ENCODE measurements at regions not wholly inside any gene's neighbourhood (a gene's known extent, or its start where the extent isn't known, plus 50 kb on each side); places are given as distances from the start of the nearest gene placed in this dataset.

DNA sequence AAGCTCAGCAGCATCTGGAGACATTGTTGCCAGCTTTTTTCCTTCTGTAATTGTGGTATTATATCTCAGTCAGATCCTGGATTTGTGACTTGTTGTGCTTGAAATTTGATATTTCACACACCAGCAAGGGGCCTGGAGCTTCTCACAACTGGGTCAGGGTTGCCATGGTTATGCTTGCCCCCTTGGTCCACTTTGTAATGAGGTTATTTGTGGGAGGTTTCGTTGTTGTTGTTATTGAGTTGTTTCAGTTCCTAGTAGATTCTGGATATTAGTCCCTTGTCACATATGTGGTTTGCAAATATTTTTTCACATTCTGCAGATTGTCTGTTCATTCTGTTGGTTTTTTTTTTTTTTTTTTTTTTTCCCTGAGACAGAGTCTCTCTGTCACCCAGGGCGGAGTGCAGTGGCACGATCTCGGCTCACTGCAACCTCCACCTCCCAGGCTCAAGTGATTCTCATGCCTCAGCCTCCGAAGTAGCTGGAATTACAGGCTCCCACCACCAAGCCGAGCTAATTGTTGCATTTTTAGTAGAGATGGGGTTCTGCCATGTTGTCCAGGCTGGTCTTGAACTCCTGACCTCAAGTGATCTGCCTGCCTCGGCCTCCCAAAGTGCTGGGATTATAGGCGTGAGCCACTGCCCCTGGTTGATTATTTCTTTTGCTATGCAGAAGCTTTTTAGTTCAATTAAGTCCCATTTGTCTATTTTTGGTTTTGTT lies 80.6 kb upstream of the ETV6 start:
- intact Hi-C loops (cut with micrococcal nuclease), result no loop called here
- no peak for FAIRE-seq
- POLR2A ChIA-PET, result interaction anchor here (0.7 kb wide), 1 partner anchor 586 kb away, joined by 12 read pairs; no protein-coding TSS in a partner anchor

More for the DNA sequence above, 80.6 kb upstream of the ETV6 start:
- H3K9me3 ChIP-seq (replicated peaks; ENCODE audit: control insufficient read depth, insufficient read depth, low read length), result no peaks in the 10 kb centered on the region
- no peak overlapping the region for H3K4me2 ChIP-seq (ENCODE audit: insufficient read depth, low read length)
- H3K4me1 ChIP-seq (ENCODE audit: control insufficient read depth, extremely low read depth, insufficient read depth, low read length), result no peaks in the 10 kb centered on the region
- no peak overlapping the region for H3K9ac ChIP-seq (replicated peaks; ENCODE audit: extremely low read depth, insufficient read depth, low read length)
- H3K27ac ChIP-seq (ENCODE audit: insufficient read depth, low read depth, low read length), result no peak overlapping the region
- no peaks in the 10 kb centered on the region for H4K20me1 ChIP-seq (replicated peaks; ENCODE audit: control insufficient read depth, extremely low read depth, insufficient read depth, low read length)
- CTCF ChIA-PET, result interaction anchor here (0.5 kb wide), 1 partner anchor 323 kb away, joined by 6 read pairs; no protein-coding TSS in a partner anchor
- no peak for DNase-seq (ENCODE audit: low read depth, low spot score)
- H3K79me2 ChIP-seq (ENCODE audit: control insufficient read depth, insufficient read depth, low read length), result no peaks in the 10 kb centered on the region
- dilution Hi-C loops (cut with MboI; ENCODE audit: extremely low pct_ligation_motif_present, low sequenced_read_pairs), result no loop called here
- TF ChIP-seq MAX (IDR thresholded peaks at IDR 0.05; ENCODE audit: insufficient read depth, insufficient read length) (no peak), POLR2A (IDR thresholded peaks at IDR 0.05; ENCODE audit: low read depth, low read length) (no peak), FOS (IDR thresholded peaks at IDR 0.05; ENCODE audit: borderline replicate concordance, insufficient read depth, low read length) (no peak), GATA2 (IDR thresholded peaks at IDR 0.05; ENCODE audit: insufficient read depth, insufficient read length, low read depth, low read length) (no peak), JUN (IDR thresholded peaks at IDR 0.05; ENCODE audit: borderline replicate concordance, insufficient read depth, insufficient read length, low read depth) (no peak), EZH2 (IDR thresholded peaks at IDR 0.05; ENCODE audit: borderline replicate concordance, low read depth, low read length, severe bottlenecking) (no peak), CTCF (IDR thresholded peaks at IDR 0.05; ENCODE audit: extremely low read depth in 1 of 2, insufficient read depth in 1 of 2, low read depth in 1 of 2, low read length in 2 of 2) (no peak), MYC (IDR thresholded peaks at IDR 0.05; ENCODE audit: low read depth, low read length) (no peak), POLR2AphosphoS5 (IDR thresholded peaks at IDR 0.05; ENCODE audit: insufficient read depth, low read depth, low read length) (no peak)
- no peak overlapping the region for H3K4me3 ChIP-seq (replicated peaks in 1 of 3; ENCODE audit: insufficient read depth in 1 of 3, low read depth in 1 of 3, low read length in 3 of 3)
- H2AFZ ChIP-seq (ENCODE audit: low read depth, low read length), result no peak overlapping the region
- H3K36me3 ChIP-seq (ENCODE audit: control insufficient read depth in 2 of 2, extremely low read depth in 1 of 2, insufficient read depth in 2 of 2, low read length in 2 of 2), result no peaks in the 10 kb centered on the region
- BruUV-seq (replicated peaks), result no TSS peak
- H3K9me1 ChIP-seq (replicated peaks; ENCODE audit: control insufficient read depth, extremely low read depth, insufficient read depth, low read length), result no peaks in the 10 kb centered on the region
- peaks cover 0 to 2% of the 10 kb centered on the region in 2 experiments for H3K27me3 ChIP-seq (ENCODE audit: control insufficient read depth in 2 of 2, insufficient read depth in 2 of 2, low read length in 2 of 2)

Data from endothelial cell of umbilical vein (primary cell).